Sigmoid colon (tissue), 6 donors: ENCODE measurements at regions not wholly inside any gene's neighbourhood (a gene's known extent, or its start where the extent isn't known, plus 50 kb on each side); places are given as distances from the start of the nearest gene placed in this dataset.
"Not testable (repeated sequence)": the region's sequence is repeated elsewhere in the genome, so short reads cannot be mapped to it uniquely, and the experiment has no call there.

Experiments
- DNase-seq: peaks from one replicate; pipeline ENCODE4 v3.0.0-alpha.2; 2019
- H3K27ac ChIP-seq, 4 donors: fragments of 200-600 bp; sonication (generic); one replicate each; pipeline ENCODE4 v1.5.1; 2016 to 2019; ENCODE audit warnings: mild to moderate bottlenecking in 1 of 4
- H3K27me3 ChIP-seq, 3 donors: fragments of 200-600 bp; sonication (generic); one replicate each; pipeline ENCODE4 v1.5.1; 2019; ENCODE audit warnings: mild to moderate bottlenecking in 1 of 3
- H3K36me3 ChIP-seq, 4 donors: fragments of 200-600 bp; sonication (generic); one replicate each; pipeline ENCODE4 v1.5.1; 2016 to 2019
- H3K4me1 ChIP-seq, 4 donors: fragments of 200-600 bp; sonication (generic); one replicate each; pipeline ENCODE4 v1.5.1; 2017 to 2019
- H3K4me3 ChIP-seq, 4 donors: fragments of 200-600 bp; sonication (generic); one replicate each; pipeline ENCODE4 v1.5.1; 2017 to 2019; ENCODE audit warnings: mild to moderate bottlenecking in 2 of 4, moderate library complexity in 1 of 4
- H3K9me3 ChIP-seq, 4 donors: fragments of 200-600 bp in 3 of 4; sonication (generic) in 3 of 4; one replicate each; pipeline versions ENCODE4 v1.5.1 to v1.6.1; 2013 to 2019
- CTCF ChIP-seq, 4 experiments: fragments of 450-650 bp in 3 of 4; fragments of 200-600 bp in 1 of 4; IDR thresholded peaks; one replicate each; pipeline ENCODE4 v1.5.1; 2016 to 2019; ENCODE audit warnings: antibody characterized with exemption in 4 of 4, mild to moderate bottlenecking in 3 of 4, moderate library complexity in 2 of 4
- EP300 ChIP-seq, 4 donors: sonication (generic); formaldehyde crosslinking; IDR thresholded peaks; one replicate each; pipeline ENCODE4 v1.6.1; 2017; ENCODE audit warnings: antibody characterized with exemption in 4 of 4
- POLR2A ChIP-seq, 2 donors: fragments of 450-650 bp; IDR thresholded peaks; one replicate each; pipeline ENCODE4 v1.6.1; 2016; ENCODE audit warnings: antibody characterized with exemption in 2 of 2, mild to moderate bottlenecking in 2 of 2, moderate library complexity in 2 of 2
- POLR2AphosphoS5 ChIP-seq, 4 donors: sonication (generic); formaldehyde crosslinking; IDR thresholded peaks; one replicate each; pipeline ENCODE4 v1.6.1; 2017; ENCODE audit warnings: antibody characterized with exemption in 4 of 4
- WGBS, 2 donors: extraction: QIAGEN DNeasy Blood & Tissue Kit; methylation state at CpG; one replicate each; pipeline ENCODE4 v1.1.7; 2013; 5-methylcytosine and 5-hydroxymethylcytosine counted together
- intact Hi-C: fragments of 100-400 bp; cut with DNase I; formaldehyde crosslinking; loops from one replicate; pipeline ENCODE4 v1.15.1; 2023
- donor health status: healthy with polysubstance abuse.
- donor health status: healthy.

DNA sequence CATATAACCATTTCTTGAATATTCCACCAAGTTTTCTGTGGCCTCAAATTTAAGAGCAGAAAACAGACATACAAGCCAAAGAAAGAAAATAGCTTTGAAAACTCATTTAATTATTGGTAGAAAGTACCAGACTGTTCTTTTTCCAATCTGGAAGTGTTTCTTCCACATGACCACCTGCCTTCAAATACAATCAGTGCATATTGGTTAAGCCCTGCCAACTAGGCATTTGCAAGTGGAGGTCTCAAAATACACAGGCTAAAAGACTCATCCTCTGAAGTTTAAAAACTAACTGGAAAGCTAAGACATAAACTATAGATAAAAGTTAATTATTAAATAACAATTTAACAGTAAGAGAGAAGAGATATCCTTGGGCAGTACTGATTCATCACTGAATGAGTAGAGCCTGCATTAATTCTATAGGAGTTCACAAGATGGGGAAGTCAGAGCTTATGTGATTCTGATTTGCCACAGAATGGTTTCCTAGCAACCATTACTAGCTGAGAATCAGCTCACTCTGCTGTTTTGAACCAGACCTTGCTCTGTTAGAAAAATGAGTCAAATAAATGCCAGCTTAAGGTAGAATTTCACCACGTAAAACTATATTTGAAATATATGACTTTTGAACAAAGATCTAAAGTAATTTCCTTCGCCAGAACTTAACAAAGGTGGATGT, 433.8 kb downstream of the FUT8 start:
- no peaks in the 10 kb centered on the region for H3K36me3 ChIP-seq
- no peak for DNase-seq
- no peaks in the 10 kb centered on the region for H3K27me3 ChIP-seq
- no peaks in the 10 kb centered on the region for H3K4me1 ChIP-seq
- no peak overlapping the region for H3K4me3 ChIP-seq
- no peak for TF ChIP-seq POLR2AphosphoS5 (IDR thresholded peaks at IDR 0.05)
- TF ChIP-seq CTCF (IDR thresholded peaks at IDR 0.05) = no peak
- no peak for TF ChIP-seq EP300 (IDR thresholded peaks at IDR 0.05)
- no peak for TF ChIP-seq POLR2A (IDR thresholded peaks at IDR 0.05)
- no peaks in the 10 kb centered on the region for H3K9me3 ChIP-seq
- 81 to 86% methylated on average over 2 of the region's 2 CpGs for WGBS, 2 donors
- no peak overlapping the region for H3K27ac ChIP-seq
- intact Hi-C loops = no loop called here

DNA sequence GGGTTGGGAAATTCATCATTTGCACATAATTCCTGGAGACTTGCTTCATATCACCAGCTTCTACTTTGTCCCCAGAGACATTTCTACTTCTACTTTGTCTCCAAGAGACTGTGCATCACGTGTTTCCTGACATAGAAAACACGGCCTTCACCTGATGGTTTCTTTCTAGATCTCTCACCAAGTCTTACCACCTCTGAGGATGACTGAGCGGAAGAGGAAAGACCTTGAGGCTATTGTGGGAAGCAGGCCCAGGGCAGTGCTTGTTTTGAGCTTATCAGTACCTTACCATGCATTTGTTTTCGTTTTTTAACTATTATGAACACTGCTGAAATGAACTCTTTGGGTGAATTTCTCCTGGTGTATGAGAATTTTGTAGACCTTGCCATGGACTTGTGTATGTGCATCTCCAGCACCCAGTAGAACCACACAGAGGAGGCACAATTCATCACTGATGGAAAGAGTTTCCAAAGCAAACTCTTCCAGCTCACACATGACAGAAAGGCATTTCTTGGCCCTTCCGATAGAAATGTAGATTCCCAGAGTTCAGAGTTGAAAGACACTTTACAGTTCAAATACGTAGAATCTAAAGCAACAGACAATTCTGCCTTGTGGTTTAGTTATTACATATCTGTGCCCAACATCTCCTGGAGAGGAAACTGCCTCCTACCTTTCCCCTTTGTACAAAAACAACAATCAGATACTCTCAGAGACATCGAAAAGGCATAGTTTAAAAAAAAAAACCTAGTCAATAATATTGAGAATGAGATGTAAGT, 434.7 kb downstream of the FUT8 start:
- TF ChIP-seq POLR2A (IDR thresholded peaks at IDR 0.05) (no peak), EP300 (IDR thresholded peaks at IDR 0.05) (no peak), CTCF (IDR thresholded peaks at IDR 0.05) (no peak), POLR2AphosphoS5 (IDR thresholded peaks at IDR 0.05) (no peak)
- Histone ChIP-seq H3K4me1 (no peaks in the 10 kb centered on the region), H3K27me3 (no peaks in the 10 kb centered on the region), H3K9me3 (no peaks in the 10 kb centered on the region), H3K4me3 (no peak overlapping the region), H3K36me3 (no peaks in the 10 kb centered on the region), H3K27ac (no peak overlapping the region)
- intact Hi-C loops = no loop called here
- no peak for DNase-seq
- WGBS, 2 donors = 56 to 87% methylated on average over 7 of the region's 7 CpGs

DNA sequence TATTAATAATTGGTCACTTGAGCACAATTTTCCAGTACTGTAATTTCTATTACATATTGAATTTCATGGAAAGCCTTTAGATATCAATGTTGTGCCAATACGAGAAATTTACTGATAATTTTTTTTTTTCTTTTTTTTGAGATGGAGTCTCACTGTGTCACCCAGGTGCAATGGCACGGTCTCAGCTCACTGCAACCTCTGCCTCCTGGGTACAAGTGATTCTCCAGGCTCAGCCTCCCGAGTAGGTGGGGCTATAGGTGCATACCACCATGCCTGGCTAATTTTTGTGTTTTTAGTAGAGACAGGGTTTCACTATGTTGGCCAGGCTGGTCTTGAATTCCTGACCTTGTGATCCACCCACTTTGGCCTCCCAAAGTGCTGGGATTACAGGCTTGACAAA, 435.4 kb downstream of the FUT8 start:
- H3K4me3 ChIP-seq, H3K27me3 ChIP-seq, H3K4me1 ChIP-seq, H3K9me3 ChIP-seq, DNase-seq, H3K36me3 ChIP-seq, intact Hi-C loops, H3K27ac ChIP-seq: not testable (repeated sequence)
- 87 to 91% methylated on average over 3 of the region's 3 CpGs for whole genome bisulfite sequencing, 2 donors

DNA sequence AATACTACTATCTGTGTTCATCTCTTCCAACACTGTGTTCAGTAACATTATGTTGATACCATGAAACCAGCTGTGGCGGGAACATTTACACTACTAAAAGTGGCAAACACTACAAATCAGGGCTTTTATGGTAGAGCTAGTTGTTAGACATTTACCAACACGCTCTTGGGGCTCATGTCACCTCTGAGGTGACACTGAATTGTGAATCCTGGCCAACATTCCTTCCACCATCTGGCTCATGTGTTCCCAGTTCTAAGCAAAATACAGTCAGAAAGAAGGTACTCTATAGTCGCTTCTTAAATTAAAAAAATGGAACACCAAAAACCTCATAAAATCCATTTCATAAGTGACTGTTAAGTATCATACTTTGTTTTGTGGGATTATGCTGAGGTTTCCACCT, 436.6 kb downstream of the FUT8 start:
- Histone ChIP-seq H3K4me3 (no peak overlapping the region), H3K36me3 (no peaks in the 10 kb centered on the region), H3K27me3 (no peaks in the 10 kb centered on the region), H3K4me1 (no peaks in the 10 kb centered on the region), H3K9me3 (no peaks in the 10 kb centered on the region), H3K27ac (no peak overlapping the region)
- intact Hi-C loops = no loop called here
- DNase-seq = no peak
- TF ChIP-seq EP300 (IDR thresholded peaks at IDR 0.05) (no peak), POLR2A (IDR thresholded peaks at IDR 0.05) (no peak), CTCF (IDR thresholded peaks at IDR 0.05) (no peak), POLR2AphosphoS5 (IDR thresholded peaks at IDR 0.05) (no peak)
- 94 to 95% methylated on average over 3 of the region's 3 CpGs for WGBS, 2 donors

DNA sequence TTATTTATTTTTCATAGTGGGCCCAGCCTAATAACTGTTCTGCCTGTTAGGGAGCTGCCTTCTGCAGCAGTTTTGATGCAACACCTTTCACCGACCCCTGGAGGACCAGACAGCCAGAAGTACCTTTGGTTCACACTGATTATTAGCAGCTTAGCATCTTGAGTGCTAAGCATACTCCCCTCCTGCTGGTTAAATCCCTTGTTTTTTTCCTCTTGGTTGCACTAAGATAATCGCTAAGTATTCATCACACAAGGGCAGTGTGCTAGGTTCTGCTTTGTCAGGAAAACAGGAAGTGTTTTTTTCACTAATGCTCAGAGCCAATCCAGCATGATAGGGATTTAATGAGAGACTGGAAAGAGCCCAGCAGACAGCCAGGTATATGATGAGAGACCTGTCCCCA, 437.0 kb downstream of the FUT8 start:
- DNase-seq = no peak
- Histone ChIP-seq H3K4me1 (no peaks in the 10 kb centered on the region), H3K36me3 (no peaks in the 10 kb centered on the region), H3K9me3 (no peaks in the 10 kb centered on the region), H3K27me3 (no peaks in the 10 kb centered on the region), H3K4me3 (no peak overlapping the region), H3K27ac (no peak overlapping the region)
- WGBS, 2 donors = 75 to 85% methylated on average over 2 of the region's 2 CpGs
- TF ChIP-seq EP300 (IDR thresholded peaks at IDR 0.05) (no peak), CTCF (IDR thresholded peaks at IDR 0.05) (no peak), POLR2A (IDR thresholded peaks at IDR 0.05) (no peak), POLR2AphosphoS5 (IDR thresholded peaks at IDR 0.05) (no peak)
- intact Hi-C loops = no loop called here
